ENCODE measurements at regions not wholly inside any gene's neighbourhood (a gene's known extent, or its start where the extent isn't known, plus 50 kb on each side); places are given as distances from the start of the nearest gene placed in this dataset.

DNA sequence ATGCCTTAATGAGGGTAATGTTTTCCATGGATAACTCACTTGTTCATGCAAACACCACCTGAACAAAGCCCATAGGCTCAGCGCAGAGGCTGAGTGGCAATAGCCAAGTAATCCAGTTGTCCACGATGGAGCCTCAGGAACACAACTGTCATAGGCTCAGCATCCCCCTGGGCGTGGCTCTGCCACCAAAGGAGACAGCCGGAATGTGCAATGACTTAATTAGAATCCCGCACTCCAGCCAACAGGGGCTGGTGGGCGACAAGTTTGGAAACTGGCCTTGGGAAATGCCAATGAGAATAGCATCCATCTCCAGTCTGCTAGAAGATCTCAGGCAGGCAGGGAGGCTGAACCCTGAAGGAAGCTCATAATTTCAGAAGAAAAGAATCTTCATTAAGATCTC, 411.7 kb upstream of the NRP1 start:
- H3K79me1 ChIP-seq (ENCODE audit: insufficient read depth, low read depth, low read length, poor library complexity, severe bottlenecking): no peaks in the 10 kb centered on the region
- H2BK120ac ChIP-seq (ENCODE audit: low read depth, low read length, poor library complexity, severe bottlenecking): no peak overlapping the region
- H2AFZ ChIP-seq (ENCODE audit: low read length): no peak overlapping the region
- H4K5ac ChIP-seq (ENCODE audit: insufficient read length, low read depth, low read length): no peak overlapping the region
- H3T11ph ChIP-seq (ENCODE audit: low read length): no peak overlapping the region
- no peaks in the 10 kb centered on the region for H3K23me2 ChIP-seq (ENCODE audit: insufficient read length, low read depth, low read length, poor library complexity, severe bottlenecking)
- no peak overlapping the region for H3K23ac ChIP-seq (ENCODE audit: insufficient read length, low read depth, low read length)
- no peak overlapping the region for H2AK5ac ChIP-seq (ENCODE audit: insufficient read length, low read length)
- H2BK15ac ChIP-seq (ENCODE audit: low read depth, low read length): no peak overlapping the region
- H2BK5ac ChIP-seq (ENCODE audit: insufficient read length, low read length): no peak overlapping the region
- no peaks in the 10 kb centered on the region for H3K27me3 Mint-ChIP-seq (ENCODE audit: low read depth)
- TF ChIP-seq, protein P1, sequence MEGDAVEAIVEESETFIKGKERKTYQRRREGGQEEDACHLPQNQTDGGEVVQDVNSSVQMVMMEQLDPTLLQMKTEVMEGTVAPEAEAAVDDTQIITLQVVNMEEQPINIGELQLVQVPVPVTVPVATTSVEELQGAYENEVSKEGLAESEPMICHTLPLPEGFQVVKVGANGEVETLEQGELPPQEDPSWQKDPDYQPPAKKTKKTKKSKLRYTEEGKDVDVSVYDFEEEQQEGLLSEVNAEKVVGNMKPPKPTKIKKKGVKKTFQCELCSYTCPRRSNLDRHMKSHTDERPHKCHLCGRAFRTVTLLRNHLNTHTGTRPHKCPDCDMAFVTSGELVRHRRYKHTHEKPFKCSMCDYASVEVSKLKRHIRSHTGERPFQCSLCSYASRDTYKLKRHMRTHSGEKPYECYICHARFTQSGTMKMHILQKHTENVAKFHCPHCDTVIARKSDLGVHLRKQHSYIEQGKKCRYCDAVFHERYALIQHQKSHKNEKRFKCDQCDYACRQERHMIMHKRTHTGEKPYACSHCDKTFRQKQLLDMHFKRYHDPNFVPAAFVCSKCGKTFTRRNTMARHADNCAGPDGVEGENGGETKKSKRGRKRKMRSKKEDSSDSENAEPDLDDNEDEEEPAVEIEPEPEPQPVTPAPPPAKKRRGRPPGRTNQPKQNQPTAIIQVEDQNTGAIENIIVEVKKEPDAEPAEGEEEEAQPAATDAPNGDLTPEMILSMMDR (conservative IDR thresholded peaks at IDR 0.05): no peak
- no peak overlapping the region for H3K4me3 Mint-ChIP-seq
- no peak overlapping the region for H3K4me2 ChIP-seq (ENCODE audit: insufficient read depth, insufficient read length, low read length)
- H4K91ac ChIP-seq (ENCODE audit: insufficient read length, low read depth, low read length): no peak overlapping the region
- H4K20me1 ChIP-seq (ENCODE audit: control insufficient read depth, insufficient read depth, insufficient read length): no peaks in the 10 kb centered on the region
- H3K56ac ChIP-seq (ENCODE audit: insufficient read length, low read depth, low read length): no peak overlapping the region
- H3K9ac ChIP-seq (ENCODE audit: extremely low read depth, insufficient read length, low read length): no peak overlapping the region
- H3K27me3 ChIP-seq (ENCODE audit: insufficient read depth, low read length): no peaks in the 10 kb centered on the region
- H3K9me3 Mint-ChIP-seq: no peaks in the 10 kb centered on the region
- H2BK12ac ChIP-seq (ENCODE audit: insufficient read length, low read depth, low read length): no peak overlapping the region
- no peak overlapping the region for H3K18ac ChIP-seq (ENCODE audit: insufficient read length, low read depth, low read length)
- no peaks in the 10 kb centered on the region for H3K36me3 Mint-ChIP-seq (ENCODE audit: insufficient read depth in 1 of 3, low read depth in 3 of 3)
- no peaks in the 10 kb centered on the region for H3K79me2 ChIP-seq (ENCODE audit: insufficient read depth, low read length)
- no peak overlapping the region for H3K27ac Mint-ChIP-seq
- no peak overlapping the region for H3K4ac ChIP-seq (ENCODE audit: low read depth, low read length)
- no peak overlapping the region for H3K14ac ChIP-seq (ENCODE audit: insufficient read depth, low read length)
- no peak overlapping the region for H3K27ac ChIP-seq (ENCODE audit: insufficient read length, low read depth, low read length)
- H3K9me3 ChIP-seq (ENCODE audit: control insufficient read depth, low read depth, low read length): no peaks in the 10 kb centered on the region
- no peaks in the 10 kb centered on the region for H3K4me1 ChIP-seq (ENCODE audit: insufficient read depth, low read length)
- DNase-seq: no peak
- no peak overlapping the region for H4K8ac ChIP-seq (replicated peaks; ENCODE audit: insufficient read length, low read depth, low read length)
- no CpG with 5 or more reads among the region's 6 CpGs for whole genome bisulfite sequencing (ENCODE audit: extremely low coverage, insufficient read length, low lambda C conversion rate)
- no peak overlapping the region for H2BK20ac ChIP-seq (ENCODE audit: low read depth, low read length, poor library complexity, severe bottlenecking)
- H3K4me1 Mint-ChIP-seq: no peaks in the 10 kb centered on the region

All from H9 (cell line).